ENCODE measurements at regions not wholly inside any gene's neighbourhood (a gene's known extent, or its start where the extent isn't known, plus 50 kb on each side); places are given as distances from the start of the nearest gene placed in this dataset.
A peak's percentile ranks its signal among the peaks of the same experiment; 100 is the strongest.

GRCh38 chr4:84051089-84051488 is 448.0 kb downstream of the NKX6-1 start:
- H3K9me3 Mint-ChIP-seq, result no peaks in the 10 kb centered on the region

GRCh38 chr4:84050015-84050414 is 449.1 kb downstream of the NKX6-1 start:
- Mint-ChIP-seq H3K4me3 (no peak overlapping the region), H3K27ac (peak overlapping the region; percentile 46), H3K4me1 (peaks cover 28% of the 10 kb centered on the region), H3K9me3 (no peaks in the 10 kb centered on the region), H3K36me3 (ENCODE audit: low read depth) (no peaks in the 10 kb centered on the region), H3K27me3 (ENCODE audit: low read depth, poor library complexity) (peaks cover 28% of the 10 kb centered on the region)
- no peak for TF ChIP-seq CTCF (IDR thresholded peaks at IDR 0.05)
- no peak for DNase-seq

More at GRCh38 chr4:84051089-84051488, 448.0 kb downstream of the NKX6-1 start:
- no peak for TF ChIP-seq CTCF (IDR thresholded peaks at IDR 0.05)
- H3K4me1 Mint-ChIP-seq, result peaks cover 28% of the 10 kb centered on the region
- no peak overlapping the region for H3K27ac Mint-ChIP-seq
- no peaks in the 10 kb centered on the region for H3K36me3 Mint-ChIP-seq (ENCODE audit: low read depth)
- no peak for DNase-seq
- peaks cover 28% of the 10 kb centered on the region for H3K27me3 Mint-ChIP-seq (ENCODE audit: low read depth, poor library complexity)
- H3K4me3 Mint-ChIP-seq, result no peak overlapping the region

GRCh38 chr4:84046551-84046950 is 452.5 kb downstream of the NKX6-1 start:
- no peak overlapping the region for H3K4me3 Mint-ChIP-seq
- H3K9me3 Mint-ChIP-seq, result no peaks in the 10 kb centered on the region
- peaks cover 18% of the 10 kb centered on the region for H3K4me1 Mint-ChIP-seq
- H3K36me3 Mint-ChIP-seq (ENCODE audit: low read depth), result no peaks in the 10 kb centered on the region
- no peak overlapping the region for H3K27ac Mint-ChIP-seq
- TF ChIP-seq CTCF (IDR thresholded peaks at IDR 0.05), result no peak
- DNase-seq, result no peak
- H3K27me3 Mint-ChIP-seq (ENCODE audit: low read depth, poor library complexity), result peaks cover 23% of the 10 kb centered on the region

GRCh38 chr4:84041426-84041825 is 457.7 kb downstream of the NKX6-1 start:
- no peaks in the 10 kb centered on the region for H3K9me3 Mint-ChIP-seq
- no peak for TF ChIP-seq CTCF (IDR thresholded peaks at IDR 0.05)

GRCh38 chr4:84035568-84035967 is 463.5 kb downstream of the NKX6-1 start:
- TF ChIP-seq CTCF (IDR thresholded peaks at IDR 0.05), result no peak
- Mint-ChIP-seq H3K4me1 (no peaks in the 10 kb centered on the region), H3K27ac (no peak overlapping the region), H3K36me3 (ENCODE audit: low read depth) (no peaks in the 10 kb centered on the region), H3K9me3 (no peaks in the 10 kb centered on the region), H3K4me3 (no peak overlapping the region), H3K27me3 (ENCODE audit: low read depth, poor library complexity) (peaks cover 10% of the 10 kb centered on the region)
- no peak for DNase-seq

More at GRCh38 chr4:84041426-84041825, 457.7 kb downstream of the NKX6-1 start:
- DNase-seq, result no peak
- no peaks in the 10 kb centered on the region for H3K27me3 Mint-ChIP-seq (ENCODE audit: low read depth, poor library complexity)
- no peaks in the 10 kb centered on the region for H3K4me1 Mint-ChIP-seq
- no peaks in the 10 kb centered on the region for H3K36me3 Mint-ChIP-seq (ENCODE audit: low read depth)
- no peak overlapping the region for H3K27ac Mint-ChIP-seq
- H3K4me3 Mint-ChIP-seq, result no peak overlapping the region

- H3K27ac Mint-ChIP-seq, result no peak overlapping the region
- no peak for DNase-seq
- no peak overlapping the region for H3K4me3 Mint-ChIP-seq
- H3K27me3 Mint-ChIP-seq (ENCODE audit: low read depth, poor library complexity), result peaks cover 10% of the 10 kb centered on the region
- TF ChIP-seq CTCF (IDR thresholded peaks at IDR 0.05), result no peak
- H3K9me3 Mint-ChIP-seq, result no peaks in the 10 kb centered on the region
- no peaks in the 10 kb centered on the region for H3K36me3 Mint-ChIP-seq (ENCODE audit: low read depth)
- H3K4me1 Mint-ChIP-seq, result no peaks in the 10 kb centered on the region
Measured at GRCh38 chr4:84032372-84032771, 466.7 kb downstream of the NKX6-1 start.
